GM18511 (cell line): ENCODE measurements at regions not wholly inside any gene's neighbourhood (a gene's known extent, or its start where the extent isn't known, plus 50 kb on each side); places are given as distances from the start of the nearest gene placed in this dataset.
"Not testable (repeated sequence)": the region's sequence is repeated elsewhere in the genome, so short reads cannot be mapped to it uniquely, and the experiment has no call there.

Experiments
- ATAC-seq: cut with Tn5 transposase; IDR thresholded peaks from one replicate; pipeline ENCODE4 v1.9.1; 2021; ENCODE audit warnings: mild to moderate bottlenecking, moderate library complexity; ENCODE audit not compliant: unreplicated experiment

DNA sequence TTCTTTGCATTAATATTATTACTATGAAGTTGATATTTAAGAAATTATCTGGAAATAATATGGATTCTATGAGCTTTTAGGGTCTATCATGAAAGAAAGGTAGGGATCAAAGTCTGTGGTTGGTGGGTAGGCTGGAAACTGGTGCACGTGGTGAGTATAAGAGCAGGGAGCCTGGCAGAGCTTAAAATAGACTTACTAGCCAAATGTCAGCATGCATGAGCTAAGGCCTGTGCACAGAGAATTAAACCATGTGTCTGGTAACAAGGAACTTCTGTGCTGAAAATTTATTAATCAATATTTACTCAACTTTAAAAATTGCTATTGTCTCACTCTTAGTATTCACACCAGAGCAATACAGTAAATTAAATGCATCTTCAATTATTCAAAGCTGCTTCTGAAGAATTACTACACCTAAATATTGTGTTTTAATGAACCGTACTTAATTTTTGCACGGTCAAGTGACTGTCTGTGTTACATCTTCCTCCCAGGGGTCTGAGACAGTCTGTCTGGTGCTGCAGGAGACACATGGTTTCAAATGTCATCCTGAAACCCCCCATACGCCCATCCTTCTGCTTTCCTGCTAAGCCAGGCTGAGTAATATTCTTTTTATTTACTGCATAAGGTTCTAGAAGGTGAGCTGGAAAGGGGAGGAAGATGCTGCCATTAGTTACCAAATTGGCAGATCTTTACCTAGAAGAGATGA, 161.0 kb upstream of the NLRP1 start:
- ATAC-seq = no peak

DNA sequence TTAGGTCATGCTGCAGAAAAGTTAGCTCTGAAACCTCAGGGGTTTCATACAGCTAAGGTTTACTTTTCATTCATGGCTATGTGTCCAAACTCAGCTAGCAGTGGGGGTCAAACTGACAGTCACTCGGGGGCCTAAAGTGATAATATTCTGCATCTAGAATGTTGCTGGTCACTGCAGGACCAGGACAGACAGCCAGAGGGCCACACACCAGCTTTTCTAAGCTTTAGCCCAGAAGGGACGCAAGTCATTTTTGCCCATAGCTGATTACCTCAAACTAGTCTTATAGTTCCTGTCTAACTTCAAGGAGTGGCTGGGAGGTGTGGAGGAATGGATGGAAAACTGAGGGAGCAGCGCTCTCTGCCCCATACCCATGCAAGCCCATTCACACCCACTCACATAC, 163.0 kb upstream of the NLRP1 start:
- ATAC-seq = no peak

DNA sequence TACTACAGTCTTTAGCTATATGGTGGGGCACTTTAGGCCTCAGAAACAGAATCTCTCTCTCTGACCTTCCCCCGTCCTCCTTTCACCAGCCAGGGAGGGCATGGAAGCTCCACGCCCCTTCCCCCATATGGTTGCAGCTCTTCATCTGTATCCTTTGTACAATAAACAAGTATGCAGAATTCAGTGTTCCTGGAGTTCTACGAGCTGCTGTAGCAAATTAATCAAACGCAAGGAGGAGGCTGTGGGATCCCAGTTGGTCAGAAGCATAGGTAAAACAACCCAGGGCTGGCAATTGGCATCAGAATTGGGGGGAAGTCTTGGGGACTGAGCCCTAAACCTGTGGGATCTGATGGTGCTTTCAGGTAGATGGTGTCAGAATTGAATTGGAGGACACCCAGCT, 163.7 kb upstream of the NLRP1 start:
- ATAC-seq = no peak

DNA sequence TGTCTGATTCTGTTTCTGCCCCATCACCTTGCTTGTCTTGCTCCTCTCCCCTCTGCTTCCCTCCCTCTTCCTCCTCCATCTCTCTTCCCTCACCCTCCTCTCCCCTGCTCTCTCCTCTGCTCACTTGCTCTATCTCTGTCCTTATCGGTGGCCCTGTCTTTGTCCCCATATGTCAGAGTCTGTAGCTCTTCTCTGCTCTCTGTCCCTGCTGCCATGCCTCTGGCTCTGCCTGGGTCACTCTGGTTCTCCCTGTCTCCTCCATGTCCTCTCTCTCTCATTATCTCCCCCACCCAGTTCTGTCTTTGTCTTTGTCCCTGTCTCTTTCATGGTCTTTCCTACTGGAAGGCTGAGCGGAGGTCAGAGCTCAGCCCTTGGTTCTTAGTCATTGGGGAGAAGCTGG, 169.1 kb upstream of the NLRP1 start:
- no peak for ATAC-seq

DNA sequence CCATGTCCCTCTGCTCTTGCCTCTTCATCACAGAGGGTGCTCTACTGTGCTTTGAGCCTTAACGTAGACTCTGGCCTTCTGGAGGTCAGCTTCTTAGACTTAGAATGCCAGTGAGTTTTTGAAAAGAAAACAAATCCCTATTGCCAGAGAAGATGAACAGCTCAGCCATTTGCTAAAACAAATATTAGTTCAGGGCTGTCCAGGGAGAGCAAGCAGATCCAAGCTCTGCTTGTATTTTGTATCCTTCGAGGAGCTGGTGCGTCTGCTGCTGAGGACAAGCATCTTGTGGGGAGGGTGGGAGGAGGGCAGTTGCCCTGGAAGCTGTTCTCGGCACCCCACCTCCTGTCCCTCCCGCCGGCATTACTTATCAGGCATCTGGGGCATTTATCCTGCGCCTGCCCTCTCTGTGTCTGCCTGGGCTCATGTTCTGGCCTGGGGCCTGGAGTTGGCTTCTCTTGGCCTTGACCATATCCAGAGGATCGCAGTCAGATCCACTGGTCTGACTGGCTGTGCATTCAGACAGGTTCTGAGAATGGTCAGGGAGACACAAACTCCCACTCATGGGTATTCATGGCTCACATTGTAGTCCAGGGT, 173.1 kb upstream of the NLRP1 start:
- no peak for ATAC-seq

DNA sequence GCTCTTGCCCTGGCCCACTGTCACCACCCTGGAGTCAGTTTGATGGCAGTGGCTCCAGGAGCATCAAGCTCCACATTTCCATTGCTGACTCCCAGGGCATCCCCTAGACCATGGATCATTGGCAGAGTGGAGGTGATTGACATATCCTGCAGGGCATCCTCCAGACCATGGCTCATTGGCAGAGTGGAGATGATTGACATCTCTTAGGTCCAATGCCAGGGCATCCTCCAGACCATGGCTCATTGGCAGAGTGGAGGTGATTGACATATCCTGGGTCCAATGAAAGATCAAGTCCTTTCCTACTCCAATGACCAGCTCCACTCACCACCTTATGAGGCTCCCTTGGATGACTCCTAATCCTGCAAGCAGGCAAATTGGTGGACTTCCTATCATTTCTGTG, 174.3 kb upstream of the NLRP1 start:
- ATAC-seq = no peak

DNA sequence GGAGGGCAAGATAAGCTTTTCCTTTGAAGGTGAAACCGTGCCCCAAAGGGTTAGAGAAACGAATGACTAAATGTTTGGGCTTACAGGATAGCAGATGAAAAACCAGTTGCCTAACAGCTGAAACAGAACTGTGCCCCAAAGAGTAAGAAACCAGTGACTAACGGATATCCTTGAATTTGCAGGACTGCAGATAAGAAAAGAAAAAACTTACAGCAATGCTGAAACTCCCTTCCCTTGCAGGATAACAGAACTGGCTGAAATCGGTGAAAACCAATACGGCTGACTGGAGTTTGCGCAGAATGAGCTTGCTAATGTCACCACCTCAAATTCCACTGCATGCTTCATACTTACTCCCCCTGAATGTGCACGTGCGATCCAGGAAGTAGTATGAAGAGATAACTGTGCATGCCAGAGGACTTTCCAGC, 175.2 kb upstream of the NLRP1 start:
- no peak for ATAC-seq

DNA sequence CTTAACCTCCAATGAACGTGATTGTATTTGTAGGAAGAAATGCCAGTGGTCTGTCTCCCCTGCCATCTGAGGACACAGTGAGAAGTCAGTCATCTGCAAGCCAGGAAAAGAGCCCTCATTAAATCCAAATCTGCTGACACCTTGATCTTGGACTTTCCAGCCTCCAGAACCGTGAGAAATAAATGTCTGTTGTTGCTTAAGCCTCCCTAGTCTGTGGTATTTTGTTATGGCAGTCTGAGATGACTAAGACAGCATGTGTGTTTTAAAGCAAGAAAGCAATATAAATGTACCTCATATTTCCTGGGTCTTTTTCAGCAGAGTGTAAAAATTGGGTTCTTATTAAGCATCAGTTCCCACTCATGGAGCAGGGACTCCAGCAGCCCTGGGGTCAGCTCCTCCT, 177.9 kb upstream of the NLRP1 start:
- ATAC-seq = no peak

DNA sequence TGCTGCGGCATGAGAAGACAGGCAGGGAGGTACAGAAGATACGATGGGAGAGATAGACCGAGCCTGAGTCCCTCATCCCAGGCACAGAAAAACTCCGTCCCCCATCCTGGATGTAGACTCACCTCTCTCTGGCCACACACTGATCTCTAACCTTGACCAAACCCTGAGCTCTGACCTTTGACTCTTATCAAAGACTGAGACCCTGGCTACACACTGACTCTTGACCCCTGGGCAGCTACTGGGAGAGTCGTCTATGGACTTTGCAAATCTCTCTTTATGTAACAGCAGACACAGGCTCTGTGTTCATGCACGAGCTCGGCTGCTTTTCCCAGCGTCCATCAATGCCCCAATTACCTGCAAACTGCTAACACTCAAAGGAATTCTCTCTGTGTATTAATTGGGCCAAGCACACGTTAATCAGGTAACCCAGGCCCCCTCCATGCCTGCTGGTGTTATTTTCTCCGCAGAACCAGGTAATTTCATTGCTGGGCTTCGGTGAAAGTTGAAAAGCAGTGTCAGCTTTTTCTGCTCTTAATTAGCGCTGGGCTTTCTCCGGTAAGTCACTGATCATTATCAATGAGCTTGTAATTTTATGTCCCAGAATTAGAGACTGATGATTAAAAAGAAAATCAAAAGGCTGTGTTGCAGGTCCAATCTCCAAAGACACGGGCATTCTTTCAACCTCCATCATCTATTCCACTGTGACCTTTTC, 179.4 kb upstream of the NLRP1 start:
- no peak for ATAC-seq

DNA sequence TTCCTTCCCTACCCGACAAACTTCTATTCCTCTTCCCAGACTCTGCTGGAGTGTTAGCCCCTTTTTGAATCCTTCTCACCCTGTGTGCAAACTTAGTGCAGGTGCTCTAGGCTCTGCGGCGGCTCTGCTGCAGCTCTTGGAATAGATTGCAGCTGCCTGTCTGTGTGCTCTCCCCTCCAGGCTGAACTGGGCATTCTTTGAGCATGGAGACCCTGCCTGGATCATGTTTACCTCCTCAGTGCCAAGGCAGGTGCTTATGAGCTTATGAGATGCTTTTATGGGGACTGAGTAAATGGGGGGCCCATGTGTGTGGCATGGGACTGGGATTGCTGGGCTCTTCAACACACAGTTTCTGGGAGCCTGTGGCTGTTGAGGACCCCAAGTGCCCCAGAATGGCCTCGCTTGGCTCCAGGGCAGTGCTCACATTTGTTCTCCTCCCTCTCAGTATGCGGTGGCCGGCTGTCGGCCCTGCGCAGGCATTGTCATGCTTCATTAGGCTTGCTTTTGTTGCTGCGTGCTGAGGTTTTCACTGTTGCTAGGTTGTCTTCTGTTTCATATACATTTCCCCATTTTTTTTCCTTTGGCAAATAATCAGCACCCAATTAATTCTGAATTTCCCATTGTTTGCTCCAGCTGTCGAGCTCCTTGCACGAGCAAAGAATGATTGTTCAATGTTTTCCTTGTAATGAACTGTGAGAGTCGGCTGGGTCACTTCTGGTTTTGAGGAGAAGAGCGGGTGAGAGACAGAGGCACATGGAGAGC, 185.5 kb upstream of the NLRP1 start:
- no peak for ATAC-seq

DNA sequence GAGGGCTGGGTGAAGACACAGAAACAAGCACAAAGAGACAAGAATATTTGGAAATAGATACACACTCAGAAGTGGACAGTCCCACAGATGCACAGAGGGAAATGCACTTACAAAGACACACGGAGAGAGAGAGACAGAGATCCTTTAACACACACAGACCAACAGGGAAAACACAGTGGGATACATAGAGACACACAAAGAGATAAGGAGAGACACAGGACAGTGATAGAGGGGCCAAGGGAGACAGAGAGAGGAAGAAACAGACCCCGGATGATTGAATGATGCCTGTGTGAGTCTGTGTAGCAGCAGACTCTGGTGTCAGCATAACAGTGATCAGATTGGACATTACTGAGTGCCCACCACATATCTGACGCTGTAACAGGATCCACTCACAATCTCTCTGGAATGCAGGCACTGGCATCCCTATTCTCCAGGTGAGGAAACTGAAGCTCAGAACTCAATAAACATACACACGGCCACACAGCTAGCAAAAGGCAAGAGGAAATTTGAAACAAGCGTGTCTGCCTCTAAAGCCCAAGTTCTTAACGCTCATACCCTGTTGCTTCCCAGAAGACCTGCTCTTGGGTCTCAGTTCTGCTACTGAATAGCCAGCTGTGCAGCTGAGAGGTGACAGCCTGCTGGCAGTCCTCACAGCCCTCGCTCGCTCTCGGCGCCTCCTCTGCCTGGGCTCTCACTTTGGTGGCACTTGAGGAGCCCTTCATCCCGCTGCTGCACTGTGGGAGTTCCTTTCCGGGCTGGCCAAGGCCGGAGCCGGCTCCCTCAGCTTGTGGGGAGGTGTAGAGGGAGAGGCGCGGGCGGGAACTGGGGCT, 186.3 kb upstream of the NLRP1 start:
- ATAC-seq = no peak

DNA sequence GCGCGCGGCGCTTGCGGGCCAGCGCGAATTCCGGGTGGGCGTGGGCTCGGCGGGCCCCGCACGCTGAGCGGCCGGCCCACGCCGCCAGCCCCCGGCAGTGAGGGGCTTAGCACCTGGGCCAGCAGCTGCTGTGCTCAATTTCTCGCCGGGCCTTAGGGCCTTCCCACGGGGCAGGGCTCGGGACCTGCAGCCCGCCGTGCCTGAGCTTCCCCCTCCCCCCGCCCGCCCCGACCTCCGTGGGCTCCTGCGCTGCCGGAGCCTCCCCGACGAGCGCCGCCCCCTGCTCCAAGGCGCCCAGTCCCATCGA, 186.9 kb upstream of the NLRP1 start:
- ATAC-seq = not testable (repeated sequence)

DNA sequence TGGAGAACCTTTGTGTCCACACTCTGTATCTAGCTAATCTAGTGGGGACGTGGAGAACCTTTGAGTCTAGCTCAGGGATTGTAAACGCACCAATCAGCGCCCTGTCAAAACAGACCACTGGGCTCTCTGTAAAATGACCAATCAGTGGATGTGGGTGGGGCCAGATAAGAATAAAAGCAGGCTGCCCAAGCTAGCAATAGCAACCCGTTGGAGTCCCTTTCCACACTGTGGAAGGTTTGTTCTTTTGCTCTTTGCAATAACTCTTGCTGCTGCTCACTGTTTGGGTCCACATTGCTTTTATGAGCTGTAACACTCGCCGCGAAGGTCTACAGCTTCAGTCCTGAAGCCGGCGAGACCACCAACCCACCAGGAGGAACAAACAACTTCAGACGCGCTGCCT, 187.7 kb upstream of the NLRP1 start:
- not testable (repeated sequence) for ATAC-seq

DNA sequence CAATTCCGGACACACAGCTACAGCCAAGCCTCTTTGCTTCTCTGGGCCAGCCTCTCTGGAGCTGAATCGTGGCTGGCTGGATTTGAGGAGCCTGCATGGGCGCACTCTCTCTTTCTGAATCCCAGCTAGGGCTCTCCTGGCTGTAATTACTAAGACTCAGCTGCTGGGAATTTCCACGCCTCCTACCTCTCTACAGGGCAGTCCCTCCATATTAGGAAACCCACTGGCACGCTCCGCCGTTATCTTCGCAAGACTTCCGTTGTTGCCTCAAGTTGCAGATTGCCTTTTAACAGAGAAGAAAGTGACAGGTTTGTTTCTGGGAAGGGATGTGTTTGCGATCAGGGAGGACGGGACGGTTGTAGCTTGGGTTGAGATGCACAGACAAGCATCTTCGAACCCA, 188.4 kb upstream of the NLRP1 start:
- ATAC-seq = no peak

DNA sequence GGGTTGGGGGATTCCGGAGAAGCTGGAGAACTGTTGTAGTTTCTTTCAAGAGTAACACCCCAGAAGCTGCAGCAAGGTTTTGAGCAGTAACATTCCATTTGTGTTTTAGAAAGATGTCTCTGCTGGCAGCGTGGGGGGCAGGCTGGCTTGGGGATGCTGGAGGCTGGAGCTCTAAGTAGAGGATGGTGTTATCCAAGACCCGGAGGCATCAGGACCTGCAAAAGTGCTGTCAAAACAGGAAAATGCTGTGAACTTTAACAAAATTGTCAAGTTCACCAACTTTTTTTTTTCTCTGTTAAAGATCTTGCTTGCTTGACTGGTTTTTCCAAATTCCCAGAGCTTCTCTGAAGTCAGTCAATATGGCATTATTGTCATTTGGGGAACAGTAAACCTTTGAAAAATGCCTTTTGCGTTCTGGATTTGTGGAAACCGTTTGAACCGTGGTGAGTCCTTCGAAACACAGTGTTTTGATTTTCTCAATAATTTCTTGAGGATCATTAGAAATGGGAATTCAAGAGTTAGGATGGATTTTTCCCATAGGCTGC, 189.6 kb upstream of the NLRP1 start:
- no peak for ATAC-seq

DNA sequence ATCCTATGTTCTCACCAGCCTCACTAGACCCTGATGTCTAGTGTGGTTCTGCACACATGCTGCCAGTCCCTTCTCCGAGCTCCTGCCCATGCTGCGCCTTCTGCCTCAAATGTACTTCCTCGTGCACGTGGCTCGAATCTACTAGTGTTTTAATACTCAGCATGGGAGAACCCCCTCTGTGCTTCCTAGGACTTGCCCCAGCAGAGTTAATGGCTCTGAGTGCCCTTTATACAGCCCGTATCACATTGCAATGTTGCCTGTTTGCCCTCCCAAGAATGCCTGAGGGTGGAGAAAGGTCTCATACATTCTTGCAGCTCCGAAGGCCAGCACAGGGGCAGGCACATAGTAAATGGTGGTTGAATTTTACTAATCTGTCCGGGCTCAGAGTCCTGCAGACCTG, 190.8 kb upstream of the NLRP1 start:
- ATAC-seq = no peak

DNA sequence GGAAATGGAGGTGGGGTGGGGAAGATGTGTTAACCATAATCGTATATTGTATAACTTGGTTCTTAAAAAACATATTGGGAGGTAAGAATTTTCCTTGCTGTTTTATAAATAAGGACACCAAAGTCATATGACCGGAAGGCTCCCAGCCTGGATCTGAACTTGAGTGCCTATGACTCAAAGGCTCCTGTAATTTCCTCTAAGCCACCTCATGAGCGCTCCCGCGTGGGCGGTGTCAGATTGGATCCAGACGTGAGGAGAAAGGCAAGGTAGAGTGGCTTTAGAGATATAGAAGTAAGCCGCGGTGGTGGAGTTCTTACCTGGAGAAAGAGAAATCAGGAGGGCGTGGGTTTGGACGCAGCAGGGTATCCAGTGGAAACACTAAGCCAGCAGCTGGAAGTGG, 196.2 kb upstream of the NLRP1 start:
- ATAC-seq = no peak

DNA sequence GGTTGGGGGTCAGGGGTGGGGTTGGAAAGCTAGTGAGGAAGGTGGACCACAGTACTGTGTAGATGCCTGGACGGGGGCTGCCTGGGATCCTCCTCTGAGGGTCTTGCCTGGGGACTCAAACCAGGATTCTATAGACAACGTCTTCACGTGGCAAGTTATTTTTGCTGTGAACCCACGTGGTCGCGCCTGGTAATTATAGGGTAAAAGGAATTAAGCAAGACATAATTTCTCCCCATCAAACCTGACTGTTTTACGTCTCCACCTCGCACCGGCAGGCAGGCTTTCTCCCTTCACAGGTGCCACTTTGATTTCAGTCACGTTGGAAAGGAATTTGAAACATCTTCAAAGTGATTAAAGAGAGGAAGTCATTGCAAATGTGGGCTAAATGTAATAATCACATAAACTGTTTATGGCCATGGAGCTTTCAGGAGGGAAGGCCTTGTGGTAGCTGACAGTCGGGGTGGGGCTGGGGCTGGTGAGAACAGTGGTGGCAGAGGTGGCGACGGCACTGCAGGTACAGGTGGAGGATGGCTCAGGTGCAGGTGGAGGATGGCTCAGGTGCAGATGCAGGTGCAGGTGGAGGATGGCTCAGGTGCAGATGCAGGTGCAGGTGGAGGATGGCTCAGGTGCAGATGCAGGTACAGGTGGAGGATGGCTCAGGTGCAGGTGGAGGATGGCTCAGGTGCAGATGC, 197.1 kb upstream of the NLRP1 start:
- ATAC-seq = no peak

DNA sequence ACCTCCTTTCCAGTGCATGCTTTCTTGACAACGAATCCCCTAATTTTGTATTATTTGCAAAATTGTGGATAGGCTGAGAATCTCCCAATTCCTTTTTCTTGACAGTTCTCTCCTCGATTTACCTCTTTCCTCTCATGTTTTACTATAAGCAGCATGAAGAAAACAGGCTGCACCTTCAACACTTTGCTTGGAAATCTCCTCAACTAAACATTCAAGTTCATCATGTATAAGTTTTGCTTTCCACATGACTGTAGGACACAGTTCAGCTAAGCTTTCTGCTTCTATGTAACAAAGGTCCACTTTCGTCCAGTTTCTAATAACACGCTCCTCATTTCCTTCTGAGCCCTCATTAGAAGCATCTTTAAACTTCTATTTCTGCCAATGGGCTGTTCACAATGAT, 199.0 kb upstream of the NLRP1 start:
- ATAC-seq = no peak

DNA sequence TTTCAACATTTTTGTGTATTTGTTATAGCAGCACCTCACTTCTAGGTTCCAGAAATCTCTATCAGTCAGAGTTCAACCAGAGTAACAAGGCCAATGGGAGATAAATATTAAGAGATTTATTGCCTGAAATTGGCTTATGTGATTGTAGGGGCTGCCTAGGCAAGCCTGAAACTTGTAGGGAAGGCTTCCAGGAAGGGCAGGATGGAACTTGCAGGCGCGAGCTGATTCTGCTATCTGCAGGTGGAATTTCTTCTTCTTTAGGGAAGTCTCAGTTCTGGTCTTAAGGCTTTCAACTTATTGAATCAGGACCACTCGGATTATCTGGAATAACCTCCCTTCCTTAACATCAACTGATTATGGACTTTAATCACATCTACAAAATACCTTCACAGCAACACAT, 199.5 kb upstream of the NLRP1 start:
- no peak for ATAC-seq
